GM19099 (cell line): ENCODE measurements at regions not wholly inside any gene's neighbourhood (a gene's known extent, or its start where the extent isn't known, plus 50 kb on each side); places are given as distances from the start of the nearest gene placed in this dataset.

ENCODE experiments used
- POLR2A ChIP-seq: IDR thresholded peaks from 3 replicates; pipeline ENCODE4 v1.6.1; 2011; ENCODE audit warnings: low read depth; ENCODE audit not compliant: insufficient read length; ENCODE audit errors: extremely low read depth

- no peak for TF ChIP-seq POLR2A
Measured at GRCh38 chr4:123617791-123618190, 221.2 kb downstream of the SPRY1 start.

- TF ChIP-seq POLR2A = no peak
Measured at GRCh38 chr4:123618606-123619005, 222.0 kb downstream of the SPRY1 start.

- TF ChIP-seq POLR2A = no peak
Measured at GRCh38 chr4:123619326-123619725, 222.7 kb downstream of the SPRY1 start.

GRCh38 chr4:123619895-123620294, 223.3 kb downstream of the SPRY1 start:
- no peak for TF ChIP-seq POLR2A

GRCh38 chr4:123621072-123621705, 224.6 kb downstream of the SPRY1 start:
- TF ChIP-seq POLR2A = no peak

GRCh38 chr4:123622572-123622971, 226.0 kb downstream of the SPRY1 start:
- no peak for TF ChIP-seq POLR2A

- TF ChIP-seq POLR2A = no peak
Measured at GRCh38 chr4:123623611-123624010, 227.0 kb downstream of the SPRY1 start.

GRCh38 chr4:123624959-123625358, 228.4 kb downstream of the SPRY1 start:
- no peak for TF ChIP-seq POLR2A

GRCh38 chr4:123628288-123628687, 231.7 kb downstream of the SPRY1 start:
- no peak for TF ChIP-seq POLR2A

GRCh38 chr4:123631786-123632692, 235.4 kb downstream of the SPRY1 start:
- TF ChIP-seq POLR2A = no peak

GRCh38 chr4:123632693-123633030, 236.1 kb downstream of the SPRY1 start:
- no peak for TF ChIP-seq POLR2A

- TF ChIP-seq POLR2A = no peak
Measured at GRCh38 chr4:123638834-123639233, 242.2 kb downstream of the SPRY1 start.

GRCh38 chr4:123640271-123640670, 243.7 kb downstream of the SPRY1 start:
- TF ChIP-seq POLR2A = no peak

GRCh38 chr4:123640824-123641223, 244.2 kb downstream of the SPRY1 start:
- TF ChIP-seq POLR2A = no peak

GRCh38 chr4:123643691-123644090, 247.1 kb downstream of the SPRY1 start:
- TF ChIP-seq POLR2A = no peak

- TF ChIP-seq POLR2A = no peak
Measured at GRCh38 chr4:123649250-123649644, 252.7 kb downstream of the SPRY1 start.
